Pancreas (tissue), 10 donors: ENCODE measurements at regions not wholly inside any gene's neighbourhood (a gene's known extent, or its start where the extent isn't known, plus 50 kb on each side); places are given as distances from the start of the nearest gene placed in this dataset.

Source experiments
- ATAC-seq, 4 donors: fragments of 200-7000 bp; cut with Tn5 transposase; one replicate each; pipeline versions ENCODE4 v1.8.0 to v1.9.1; 2020; ENCODE audit warnings: mild to moderate bottlenecking in 4 of 4, moderate library complexity in 4 of 4
- DNase-seq, 6 donors: peaks; one replicate each; pipeline ENCODE4 v3.0.0-alpha.2; 2020
- FAIRE-seq: peaks from 2 replicates; lab custom pipeline; 2012; peaks lifted over from hg19 to GRCh38; lab: Jason Lieb, UNC
- H3K27ac ChIP-seq, 4 donors: fragments of 200-600 bp; sonication (generic); 1 replicate in 3 of 4; 2 replicates in 1 of 4; pipeline versions ENCODE4 v1.5.0 to v1.8.0; 2020
- H3K27me3 ChIP-seq, 4 donors: fragments of 200-600 bp; one replicate each; pipeline ENCODE4 v1.8.0; 2021
- H3K36me3 ChIP-seq, 3 donors: fragments of 200-600 bp; sonication (generic) in 1 of 3; one replicate each; pipeline versions ENCODE4 v1.5.0 to v1.8.0; 2020 to 2021
- H3K4me1 ChIP-seq, 3 donors: fragments of 200-600 bp; one replicate each; pipeline ENCODE4 v1.8.0; 2021
- H3K4me3 ChIP-seq, 4 donors: fragments of 200-600 bp; sonication (generic) in 2 of 4; one replicate each; pipeline versions ENCODE4 v1.5.0 to v1.8.0; 2020 to 2021
- H3K9me3 ChIP-seq, 4 donors: fragments of 200-600 bp; one replicate each; pipeline ENCODE4 v1.8.0; 2021
- CTCF ChIP-seq, 4 donors: fragments of 200-600 bp; sonication (generic) in 3 of 4; IDR thresholded peaks; one replicate each; pipeline versions ENCODE4 v1.5.0 to v1.8.0; 2021; ENCODE audit warnings: antibody characterized with exemption in 4 of 4
- WGBS, 2 donors: extraction: QIAGEN DNeasy Blood & Tissue Kit; methylation state at CpG; one replicate each; pipeline ENCODE4 v1.1.7; 2013; 5-methylcytosine and 5-hydroxymethylcytosine counted together
- intact Hi-C, 3 donors: fragments of 100-400 bp; cut with DNase I; formaldehyde crosslinking; loops; one replicate each; pipeline versions ENCODE4 v1.11.1 to v1.14.2; 2022
- donor health status: healthy with polysubstance abuse.
- donor health status: DM: no; HTN: no; CAD: no; lungs with moderate emphysema.
- donor health status: DM: no; HTN: no; CAD: no.
- donor health status: control.
- donor health status: control.
- donor health status: Bipolar disorder and iron deficiency.
- donor health status: DM: yes; HTN: yes; CAD: no.
- donor health status: DM: no; HTN: no; CAD: no.
- donor health status: DM: no; HTN: no; CAD: no.
- donor health status: DM: yes; HTN: yes; CAD: no.

- no peaks in the 10 kb centered on the region for H3K36me3 ChIP-seq
- no peak for ATAC-seq
- 44 to 58% methylated on average over 4 of the region's 4 CpGs for WGBS, 2 donors
- no peak for FAIRE-seq
- no peak overlapping the region for H3K4me3 ChIP-seq
- DNase-seq, result no peak
- H3K9me3 ChIP-seq, result no peaks in the 10 kb centered on the region
- no peak for TF ChIP-seq CTCF (IDR thresholded peaks at IDR 0.05)
- H3K4me1 ChIP-seq, result no peaks in the 10 kb centered on the region
- intact Hi-C loops, result no loop called here
- no peak overlapping the region for H3K27ac ChIP-seq
- no peaks in the 10 kb centered on the region for H3K27me3 ChIP-seq
Measured at GRCh38 chr4:180296036-180296599, 1947.1 kb upstream of the TENM3 start.

GRCh38 chr4:180304321-180304720 is 1938.9 kb upstream of the TENM3 start:
- Histone ChIP-seq H3K9me3 (no peaks in the 10 kb centered on the region), H3K4me1 (no peaks in the 10 kb centered on the region), H3K27ac (no peak overlapping the region), H3K4me3 (no peak overlapping the region), H3K27me3 (no peaks in the 10 kb centered on the region), H3K36me3 (no peaks in the 10 kb centered on the region)
- intact Hi-C loops, result no loop called here
- DNase-seq (no peak), ATAC-seq (no peak), FAIRE-seq (no peak)
- 42 to 51% methylated on average over 4 of the region's 4 CpGs for WGBS, 2 donors
- TF ChIP-seq CTCF (IDR thresholded peaks at IDR 0.05), result no peak

GRCh38 chr4:180310616-180311015 is 1932.6 kb upstream of the TENM3 start:
- H3K9me3 ChIP-seq, result no peaks in the 10 kb centered on the region
- DNase-seq, result no peak
- H3K36me3 ChIP-seq, result no peaks in the 10 kb centered on the region
- no peak for FAIRE-seq
- H3K4me1 ChIP-seq, result no peaks in the 10 kb centered on the region
- no peaks in the 10 kb centered on the region for H3K27me3 ChIP-seq
- ATAC-seq, result no peak
- WGBS, 2 donors, result 92 to 97% methylated on average over 3 of the region's 3 CpGs
- intact Hi-C loops, result no loop called here
- no peak overlapping the region for H3K27ac ChIP-seq
- no peak overlapping the region for H3K4me3 ChIP-seq
- TF ChIP-seq CTCF (IDR thresholded peaks at IDR 0.05), result no peak

GRCh38 chr4:180314972-180315371 is 1928.2 kb upstream of the TENM3 start:
- intact Hi-C loops, result no loop called here
- DNase-seq (no peak), ATAC-seq (no peak), FAIRE-seq (no peak)
- Histone ChIP-seq H3K36me3 (no peaks in the 10 kb centered on the region), H3K4me3 (no peak overlapping the region), H3K4me1 (no peaks in the 10 kb centered on the region), H3K27ac (no peak overlapping the region), H3K27me3 (no peaks in the 10 kb centered on the region), H3K9me3 (no peaks in the 10 kb centered on the region)
- 56 to 63% methylated on average over 5 of the region's 5 CpGs for WGBS, 2 donors
- TF ChIP-seq CTCF (IDR thresholded peaks at IDR 0.05), result no peak

- no peak for ATAC-seq
- TF ChIP-seq CTCF (IDR thresholded peaks at IDR 0.05), result no peak
- Histone ChIP-seq H3K36me3 (no peaks in the 10 kb centered on the region), H3K4me1 (no peaks in the 10 kb centered on the region), H3K27me3 (no peaks in the 10 kb centered on the region), H3K9me3 (no peaks in the 10 kb centered on the region), H3K27ac (no peak overlapping the region), H3K4me3 (no peak overlapping the region)
- intact Hi-C loops, result no loop called here
- FAIRE-seq, result no peak
- no peak for DNase-seq
- 33 to 56% methylated on average over 2 of the region's 2 CpGs for WGBS, 2 donors
Measured at GRCh38 chr4:180330521-180330920, 1912.7 kb upstream of the TENM3 start.
